Vagina (tissue), 2 donors: ENCODE measurements at regions not wholly inside any gene's neighbourhood (a gene's known extent, or its start where the extent isn't known, plus 50 kb on each side); places are given as distances from the start of the nearest gene placed in this dataset.

Experiments used
- CTCF ChIP-seq, 3 experiments: fragments of 450-650 bp in 2 of 3; fragments of 200-600 bp in 1 of 3; sonication (generic) in 1 of 3; IDR thresholded peaks; one replicate each; pipeline ENCODE4 v1.5.1; 2017 to 2019; ENCODE audit warnings: antibody characterized with exemption in 3 of 3, mild to moderate bottlenecking in 2 of 3, moderate library complexity in 2 of 3
- POLR2A ChIP-seq, 2 donors: fragments of 450-650 bp; IDR thresholded peaks; one replicate each; pipeline ENCODE4 v1.6.1; 2017; ENCODE audit warnings: antibody characterized with exemption in 2 of 2, mild to moderate bottlenecking in 2 of 2, moderate library complexity in 2 of 2

- TF ChIP-seq CTCF (IDR thresholded peaks at IDR 0.05): no peak
- TF ChIP-seq POLR2A (IDR thresholded peaks at IDR 0.05): no peak
These were observed 65.4 kb upstream of the ASAP2 start for GRCh38 chr2:9141091-9141667.
